SU-DHL-6 (cell line): ENCODE measurements at regions not wholly inside any gene's neighbourhood (a gene's known extent, or its start where the extent isn't known, plus 50 kb on each side); places are given as distances from the start of the nearest gene placed in this dataset.

Experiments used
- EZH2phosphoT487 ChIP-seq: fragments of 200-600 bp; sonication (generic), shearing (Covaris generic); conservative IDR thresholded peaks from 2 replicates; pipeline ENCODE4 v1.6.1; 2018; ENCODE audit warnings: mild to moderate bottlenecking, antibody characterized with exemption, low read length, moderate library complexity, mixed read lengths
- TF ChIP-seq, protein P1 (sequence below): fragments of 200-600 bp; sonication (generic); IDR thresholded peaks from one replicate; pipeline ENCODE4 v1.5.1; 2017; ENCODE audit warnings: antibody characterized with exemption, mild to moderate bottlenecking, low read length, moderate library complexity; ENCODE audit not compliant: insufficient read depth, poor library complexity, severe bottlenecking

DNA sequence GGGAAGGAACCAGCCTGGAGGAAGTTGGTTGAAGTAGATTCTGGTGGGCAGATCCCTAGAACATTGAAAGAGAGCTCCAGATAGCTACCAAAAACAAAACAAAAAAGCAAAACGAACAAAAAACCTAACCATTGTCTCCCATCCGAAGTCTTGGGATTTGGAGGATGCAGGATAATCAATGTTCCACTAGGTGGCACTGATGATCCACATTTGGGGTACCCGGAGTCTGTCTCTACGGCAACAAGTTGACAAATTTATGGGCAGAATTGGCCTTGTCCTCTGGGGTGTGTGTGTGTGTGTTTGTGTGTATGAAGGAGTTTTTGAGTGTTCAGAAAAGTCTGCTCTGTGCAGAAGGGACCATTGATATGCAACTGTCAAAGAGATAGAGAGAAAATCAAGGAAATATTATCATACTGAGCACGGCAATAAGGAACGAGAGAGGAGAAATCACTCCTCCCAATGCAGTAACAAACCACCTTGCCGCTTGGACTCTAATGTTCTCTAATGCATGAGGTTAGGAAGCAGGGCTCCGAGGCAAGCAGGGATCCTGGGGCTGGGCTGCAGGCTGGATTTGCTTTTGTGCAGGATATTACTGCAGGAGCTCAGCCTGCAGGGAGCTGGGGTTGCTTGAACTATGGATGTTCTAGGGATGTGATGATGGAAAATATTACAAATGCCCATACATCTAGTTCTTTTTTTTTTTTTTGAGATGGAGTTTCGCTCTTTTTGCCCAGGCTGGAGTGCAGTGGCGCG lies 59.8 kb upstream of the KLHL25 start:
- TF ChIP-seq, protein P1, sequence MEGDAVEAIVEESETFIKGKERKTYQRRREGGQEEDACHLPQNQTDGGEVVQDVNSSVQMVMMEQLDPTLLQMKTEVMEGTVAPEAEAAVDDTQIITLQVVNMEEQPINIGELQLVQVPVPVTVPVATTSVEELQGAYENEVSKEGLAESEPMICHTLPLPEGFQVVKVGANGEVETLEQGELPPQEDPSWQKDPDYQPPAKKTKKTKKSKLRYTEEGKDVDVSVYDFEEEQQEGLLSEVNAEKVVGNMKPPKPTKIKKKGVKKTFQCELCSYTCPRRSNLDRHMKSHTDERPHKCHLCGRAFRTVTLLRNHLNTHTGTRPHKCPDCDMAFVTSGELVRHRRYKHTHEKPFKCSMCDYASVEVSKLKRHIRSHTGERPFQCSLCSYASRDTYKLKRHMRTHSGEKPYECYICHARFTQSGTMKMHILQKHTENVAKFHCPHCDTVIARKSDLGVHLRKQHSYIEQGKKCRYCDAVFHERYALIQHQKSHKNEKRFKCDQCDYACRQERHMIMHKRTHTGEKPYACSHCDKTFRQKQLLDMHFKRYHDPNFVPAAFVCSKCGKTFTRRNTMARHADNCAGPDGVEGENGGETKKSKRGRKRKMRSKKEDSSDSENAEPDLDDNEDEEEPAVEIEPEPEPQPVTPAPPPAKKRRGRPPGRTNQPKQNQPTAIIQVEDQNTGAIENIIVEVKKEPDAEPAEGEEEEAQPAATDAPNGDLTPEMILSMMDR: peak; percentile 73
- no peak for TF ChIP-seq EZH2phosphoT487
